OCI-LY3 (cell line): ENCODE measurements at regions not wholly inside any gene's neighbourhood (a gene's known extent, or its start where the extent isn't known, plus 50 kb on each side); places are given as distances from the start of the nearest gene placed in this dataset.
"Not testable (repeated sequence)": the region's sequence is repeated elsewhere in the genome, so short reads cannot be mapped to it uniquely, and the experiment has no call there.

Source experiments
- H2AFZ ChIP-seq: fragments of 200-600, 300-600 bp; shearing (Covaris generic); 2 replicates; pipeline ENCODE4 v1.6.0; 2014; ENCODE audit warnings: antibody characterized with exemption, low read depth, low read length
- H3K27ac ChIP-seq: fragments of 200-600, 300-600 bp; sonication (generic); 2 replicates; pipeline ENCODE4 v1.5.1; 2014; ENCODE audit warnings: mild to moderate bottlenecking, low read length, moderate library complexity, mixed read lengths
- H3K27me3 ChIP-seq: fragments of 200-600, 300-600 bp; sonication (generic); 2 replicates; pipeline ENCODE4 v1.6.1; 2014; ENCODE audit warnings: low read depth, low read length, mixed read lengths
- H3K36me3 ChIP-seq: fragments of 200-600, 300-600 bp; sonication (generic); replicated peaks from 2 replicates; pipeline ENCODE3; 2014; ENCODE audit warnings: low read depth, low read length, mixed read lengths
- H3K4me1 ChIP-seq: fragments of 300-600, 200-600 bp; sonication (generic); 2 replicates; pipeline ENCODE4 v1.6.1; 2014; ENCODE audit warnings: low read length, mixed read lengths
- H3K4me2 ChIP-seq: fragments of 200-600, 300-600 bp; sonication (generic); 2 replicates; pipeline ENCODE4 v1.6.1; 2014; ENCODE audit warnings: low read length, mixed read lengths
- H3K4me3 ChIP-seq: fragments of 300-600, 200-600 bp; sonication (generic); 2 replicates; pipeline ENCODE4 v1.5.1; 2014; ENCODE audit warnings: antibody characterized with exemption, mild to moderate bottlenecking, low read length, moderate library complexity
- H3K79me2 ChIP-seq: fragments of 300-600, 200-600 bp; shearing (Covaris generic); 2 replicates; pipeline ENCODE4 v1.6.1; 2014; ENCODE audit warnings: mild to moderate bottlenecking, low read length, mixed read lengths
- H3K9ac ChIP-seq: fragments of 300-600, 200-600 bp; shearing (Covaris generic); 2 replicates; pipeline ENCODE4 v1.6.0; 2014; ENCODE audit warnings: mild to moderate bottlenecking, low read length, moderate library complexity
- H3K9me3 ChIP-seq: fragments of 200-600, 300-600 bp; shearing (Covaris generic); 2 replicates; pipeline ENCODE4 v1.6.1; 2014; ENCODE audit warnings: low read length, mixed read lengths; ENCODE audit not compliant: insufficient read depth
- H4K20me1 ChIP-seq: fragments of 200-600, 300-600 bp; sonication (generic); 2 replicates; pipeline ENCODE4 v1.6.1; 2016; ENCODE audit warnings: low read length, mixed read lengths; ENCODE audit not compliant: insufficient read depth
- CTCF ChIP-seq: fragments of 200-600, 300-600 bp; sonication (generic); IDR thresholded peaks from 2 replicates; pipeline ENCODE4 v1.5.1; 2014; ENCODE audit warnings: antibody characterized with exemption, low read length, low read depth
- EZH2phosphoT487 ChIP-seq: fragments of 200-600 bp; shearing (Covaris generic); IDR thresholded peaks from 2 replicates; pipeline ENCODE4 v1.6.1; 2018; ENCODE audit warnings: antibody characterized with exemption, mixed run types, low read depth

- Histone ChIP-seq H3K9me3 (no peaks in the 10 kb centered on the region), H2AFZ (no peak overlapping the region)
These were observed 140.0 kb upstream of the POU3F1 start for GRCh38 chr1:38186566-38186965.

GRCh38 chr1:38185913-38186312 is 139.3 kb upstream of the POU3F1 start:
- H4K20me1 ChIP-seq: no peaks in the 10 kb centered on the region
- H3K4me1 ChIP-seq: peaks cover 11% of the 10 kb centered on the region
- no peak overlapping the region for H2AFZ ChIP-seq
- no peak overlapping the region for H3K9ac ChIP-seq
- no peak for TF ChIP-seq EZH2phosphoT487
- no peak for TF ChIP-seq CTCF
- no peaks in the 10 kb centered on the region for H3K79me2 ChIP-seq
- H3K27me3 ChIP-seq: no peaks in the 10 kb centered on the region
- H3K4me2 ChIP-seq: no peak overlapping the region
- H3K4me3 ChIP-seq: no peak overlapping the region
- no peaks in the 10 kb centered on the region for H3K36me3 ChIP-seq
- H3K9me3 ChIP-seq: no peaks in the 10 kb centered on the region
- no peak overlapping the region for H3K27ac ChIP-seq

More at GRCh38 chr1:38186566-38186965, 140.0 kb upstream of the POU3F1 start:
- Histone ChIP-seq H4K20me1 (no peaks in the 10 kb centered on the region), H3K27me3 (no peaks in the 10 kb centered on the region), H3K79me2 (no peaks in the 10 kb centered on the region), H3K27ac (no peak overlapping the region), H3K9ac (no peak overlapping the region), H3K4me3 (no peak overlapping the region), H3K4me2 (0 out of 2 replicates have a peak overlapping the region, but pooled peaks have one; percentile 17), H3K36me3 (no peaks in the 10 kb centered on the region), H3K4me1 (peaks cover 14% of the 10 kb centered on the region)
- no peak for TF ChIP-seq EZH2phosphoT487
- TF ChIP-seq CTCF: no peak

- H3K4me1 ChIP-seq: peaks cover 11% of the 10 kb centered on the region
- no peak overlapping the region for H3K4me3 ChIP-seq
- H3K27me3 ChIP-seq: no peaks in the 10 kb centered on the region
- no peak overlapping the region for H3K4me2 ChIP-seq
- no peak overlapping the region for H3K9ac ChIP-seq
- no peak overlapping the region for H2AFZ ChIP-seq
- no peaks in the 10 kb centered on the region for H4K20me1 ChIP-seq
- no peak for TF ChIP-seq CTCF
- no peak for TF ChIP-seq EZH2phosphoT487
- H3K36me3 ChIP-seq: no peaks in the 10 kb centered on the region
- no peaks in the 10 kb centered on the region for H3K79me2 ChIP-seq
- H3K27ac ChIP-seq: no peak overlapping the region
- no peaks in the 10 kb centered on the region for H3K9me3 ChIP-seq
These were observed 137.2 kb upstream of the POU3F1 start for GRCh38 chr1:38183747-38184146.

GRCh38 chr1:38183096-38183495 is 136.5 kb upstream of the POU3F1 start:
- Histone ChIP-seq H3K4me2 (no peak overlapping the region), H2AFZ (no peak overlapping the region), H3K9ac (no peak overlapping the region), H3K79me2 (no peaks in the 10 kb centered on the region), H3K27me3 (no peaks in the 10 kb centered on the region), H3K4me1 (peaks cover 16% of the 10 kb centered on the region), H4K20me1 (no peaks in the 10 kb centered on the region), H3K9me3 (no peaks in the 10 kb centered on the region), H3K27ac (no peak overlapping the region), H3K4me3 (no peak overlapping the region), H3K36me3 (no peaks in the 10 kb centered on the region)
- TF ChIP-seq CTCF (no peak), EZH2phosphoT487 (no peak)

GRCh38 chr1:38180388-38180787 is 133.8 kb upstream of the POU3F1 start:
- H3K9me3 ChIP-seq, H3K4me2 ChIP-seq, H3K79me2 ChIP-seq, H3K9ac ChIP-seq, H3K27ac ChIP-seq, H4K20me1 ChIP-seq, H3K36me3 ChIP-seq, H3K4me3 ChIP-seq, H3K27me3 ChIP-seq, H2AFZ ChIP-seq: not testable (repeated sequence)
- H3K4me1 ChIP-seq: peaks cover 25% of the 10 kb centered on the region
